A549 (cell line): ENCODE measurements at regions not wholly inside any gene's neighbourhood (a gene's known extent, or its start where the extent isn't known, plus 50 kb on each side); places are given as distances from the start of the nearest gene placed in this dataset.

ENCODE experiments used
- ATAC-seq, 2 experiments: fragments of 200-7000 bp in 1 of 2; fragments of >200 bp in 1 of 2; cut with Nextera tagmentation in 1 of 2; cut with Tn5 transposase in 1 of 2; 3 replicates each; pipeline versions ENCODE4 v1.8.0 to v1.9.1; 2018 to 2020; ENCODE audit warnings: mild to moderate bottlenecking in 1 of 2, moderate library complexity in 1 of 2
- CTCF ChIA-PET: fragments of 300-600 bp; sonication (Branson Sonifier 250); formaldehyde crosslinking; extraction: SDS; loops from one replicate; lab custom pipeline; 2021; ENCODE audit warnings: antibody characterized with exemption, inconsistent platforms; lab: Yijun Ruan, JAX
- POLR2A ChIA-PET: fragments of 350-600 bp; formaldehyde crosslinking; extraction: SDS; loops from one replicate; lab custom pipeline; 2021; ENCODE audit warnings: antibody characterized with exemption, inconsistent platforms; lab: Yijun Ruan, JAX
- DNase-seq, 2 experiments: peaks; one replicate each; pipeline versions ENCODE4 v3.0.0 to v3.0.0-alpha.2; 2011 to 2016; ENCODE audit warnings: low read depth in 1 of 2, low spot score in 1 of 2
- FAIRE-seq: peaks from 2 replicates; lab custom pipeline; 2011; peaks lifted over from hg19 to GRCh38; lab: Jason Lieb, UNC
- H3K27ac ChIP-seq, 2 experiments: fragments of >200 bp; sonication (Bioruptor Twin); formaldehyde crosslinking; 3 replicates each; pipeline ENCODE4 v1.5.1; 2016 to 2017
- H3K4me1 ChIP-seq: fragments of >200 bp; sonication (Bioruptor Twin); formaldehyde crosslinking; 3 replicates; pipeline ENCODE4 v1.6.1; 2016
- H3K4me2 ChIP-seq: fragments of >200 bp; sonication (Bioruptor Twin); formaldehyde crosslinking; 3 replicates; pipeline ENCODE4 v1.6.1; 2016
- H3K4me3 ChIP-seq: fragments of >200 bp; sonication (Bioruptor Twin); formaldehyde crosslinking; 3 replicates; pipeline ENCODE4 v1.5.1; 2016
- H3K9me3 ChIP-seq: fragments of >200 bp; sonication (Bioruptor Twin); formaldehyde crosslinking; 3 replicates; pipeline ENCODE4 v1.6.1; 2016
- CBX8 ChIP-seq: fragments of 200-600 bp; sonication (generic); IDR thresholded peaks from 2 replicates; pipeline ENCODE4 v1.6.1; 2016
- CHD2 ChIP-seq: fragments of 150-350 bp; IDR thresholded peaks from 2 replicates; pipeline ENCODE4 v1.6.1; 2014; ENCODE audit warnings: low read length; ENCODE audit not compliant: partially characterized antibody
- CHD4 ChIP-seq: fragments of 200-600 bp; sonication (generic); IDR thresholded peaks from 2 replicates; pipeline ENCODE4 v1.6.1; 2016; ENCODE audit warnings: antibody characterized with exemption, mild to moderate bottlenecking, borderline replicate concordance
- ESRRA ChIP-seq: fragments of 150-350 bp; IDR thresholded peaks from 2 replicates; pipeline ENCODE4 v1.6.1; 2014; ENCODE audit warnings: mild to moderate bottlenecking, low read length, borderline replicate concordance
- HOXA7 ChIP-seq: fragments of 250-450 bp; sonication (Bioruptor Pico); IDR thresholded peaks from 2 replicates; pipeline ENCODE4 v1.5.0; 2020; ENCODE audit warnings: mild to moderate bottlenecking, moderate library complexity
- HOXB13 ChIP-seq: fragments of 250-450 bp; sonication (Bioruptor Pico); IDR thresholded peaks from 2 replicates; pipeline ENCODE4 v1.5.0; 2020; ENCODE audit warnings: low read depth, mild to moderate bottlenecking, moderate library complexity
- JUNB ChIP-seq: fragments of >200 bp; sonication (Bioruptor Twin); formaldehyde crosslinking; IDR thresholded peaks from 2 replicates; pipeline ENCODE4 v1.6.1; 2016
- KDM5A ChIP-seq: fragments of 200-600 bp; sonication (generic); IDR thresholded peaks from 2 replicates; pipeline ENCODE4 v1.6.1; 2016; ENCODE audit warnings: antibody characterized with exemption, mild to moderate bottlenecking
- MAFK ChIP-seq: fragments of 450-650 bp; IDR thresholded peaks from 2 replicates; pipeline ENCODE4 v1.6.1; 2014; ENCODE audit not compliant: partially characterized antibody
- MAX ChIP-seq: IDR thresholded peaks from 2 replicates; pipeline ENCODE4 v1.6.1; 2012
- MYC ChIP-seq: IDR thresholded peaks from 2 replicates; pipeline ENCODE4 v1.6.1; 2012; ENCODE audit warnings: mild to moderate bottlenecking, inconsistent platforms, low read length, improper control_type of control experiment, borderline replicate concordance
- PHF8 ChIP-seq: fragments of 200-600 bp; sonication (generic); IDR thresholded peaks from 2 replicates; pipeline ENCODE4 v1.6.1; 2016; ENCODE audit warnings: low read depth, mild to moderate bottlenecking, antibody characterized with exemption, moderate library complexity, borderline replicate concordance
- POLR2AphosphoS2 ChIP-seq: conservative IDR thresholded peaks from 2 replicates; pipeline ENCODE4 v1.6.1; 2012; ENCODE audit warnings: low read length, improper control_type of control experiment, inconsistent platforms
- RAD21 ChIP-seq, 2 experiments: fragments of >200 bp in 1 of 2; sonication (Bioruptor Twin) in 1 of 2; formaldehyde crosslinking in 1 of 2; IDR thresholded peaks in 1 of 2; conservative IDR thresholded peaks in 1 of 2; 2 replicates in 1 of 2; 3 replicates in 1 of 2; pipeline ENCODE4 v1.6.1; 2012 to 2018; ENCODE audit warnings: inconsistent platforms in 1 of 2
- RARB ChIP-seq: fragments of 250-450 bp; sonication (Bioruptor Pico); IDR thresholded peaks from 2 replicates; pipeline ENCODE4 v1.8.0; 2021; ENCODE audit warnings: mild to moderate bottlenecking, moderate library complexity
- RFX5 ChIP-seq: fragments of 450-650 bp; IDR thresholded peaks from 2 replicates; pipeline ENCODE4 v1.7.1; 2014; ENCODE audit warnings: antibody characterized with exemption, mild to moderate bottlenecking, moderate library complexity
- SMC3 ChIP-seq: fragments of >200 bp; sonication (Bioruptor Twin); formaldehyde crosslinking; IDR thresholded peaks from 3 replicates; pipeline ENCODE4 v1.6.1; 2018; ENCODE audit warnings: inconsistent platforms
- TP53 ChIP-seq: fragments of 250-450 bp; sonication (Bioruptor Pico); IDR thresholded peaks from 2 replicates; pipeline ENCODE4 v1.5.0; 2021; ENCODE audit warnings: mild to moderate bottlenecking, moderate library complexity
- ZC3H11A ChIP-seq: fragments of 450-650 bp; IDR thresholded peaks from 2 replicates; pipeline ENCODE4 v1.6.1; 2014; ENCODE audit warnings: antibody characterized with exemption, mild to moderate bottlenecking
- ZFP36 ChIP-seq: fragments of 450-650 bp; IDR thresholded peaks from 2 replicates; pipeline ENCODE4 v1.6.1; 2014; ENCODE audit warnings: borderline replicate concordance; ENCODE audit not compliant: partially characterized antibody
- ZNF302 ChIP-seq: fragments of 250-450 bp; sonication (Bioruptor Pico); IDR thresholded peaks from 2 replicates; pipeline ENCODE4 v1.9.0; 2021; ENCODE audit warnings: inconsistent platforms, mild to moderate bottlenecking, moderate library complexity
- WGBS: methylation state at CpG from one replicate; pipeline ENCODE4 v1.1.6; 2017; ENCODE audit errors: missing lambda C conversion rate; 5-methylcytosine and 5-hydroxymethylcytosine counted together
- TF ChIP-seq, protein P1 (sequence below): IDR thresholded peaks from 2 replicates; pipeline ENCODE4 v1.6.1; 2012
- TF ChIP-seq, protein P2 (sequence below): fragments of 200-600 bp; sonication (generic); IDR thresholded peaks from 2 replicates; pipeline ENCODE4 v1.6.1; 2016; ENCODE audit warnings: antibody characterized with exemption, mild to moderate bottlenecking, moderate library complexity
- TF ChIP-seq, protein P3 (sequence below): fragments of 450-650 bp; IDR thresholded peaks from 2 replicates; pipeline ENCODE4 v1.6.1; 2014; ENCODE audit warnings: antibody characterized with exemption
- TF ChIP-seq, protein P4 (sequence below): fragments of >200 bp; sonication (Bioruptor Twin); formaldehyde crosslinking; IDR thresholded peaks from 2 replicates; pipeline ENCODE4 v1.6.1; 2016

DNA sequence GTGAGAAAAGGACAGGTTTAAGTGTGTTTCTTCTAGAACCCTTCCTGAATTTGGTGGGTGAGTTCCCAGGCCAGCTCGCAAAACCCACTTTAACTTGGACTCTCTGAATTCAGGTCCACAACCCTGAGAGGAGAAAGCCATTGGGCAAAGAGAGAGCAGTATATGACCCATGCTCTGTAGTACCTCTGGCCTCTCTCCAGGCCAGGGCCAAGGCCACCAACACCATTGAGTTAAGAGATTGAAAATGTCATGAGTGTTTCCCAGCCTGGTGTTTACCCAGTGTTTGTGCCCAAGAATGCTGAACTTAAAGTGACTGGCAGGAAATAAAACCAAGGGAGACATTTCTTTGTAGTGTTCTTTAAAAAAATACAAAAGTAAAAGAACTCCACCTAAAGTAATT, 410.4 kb upstream of the CDH5 start:
- Histone ChIP-seq H3K4me1 (no peaks in the 10 kb centered on the region), H3K27ac (no peak overlapping the region), H3K4me2 (no peak overlapping the region), H3K4me3 (no peak overlapping the region), H3K9me3 (no peaks in the 10 kb centered on the region)
- FAIRE-seq, result no peak
- ChIA-PET POLR2A (no interaction called here), CTCF (no interaction called here)
- no peak for DNase-seq
- 0% methylated on average over 1 of the region's 1 CpG for WGBS
- no peak for ATAC-seq
- no peak for TF ChIP-seq CBX8
- TF ChIP-seq, protein P1, sequence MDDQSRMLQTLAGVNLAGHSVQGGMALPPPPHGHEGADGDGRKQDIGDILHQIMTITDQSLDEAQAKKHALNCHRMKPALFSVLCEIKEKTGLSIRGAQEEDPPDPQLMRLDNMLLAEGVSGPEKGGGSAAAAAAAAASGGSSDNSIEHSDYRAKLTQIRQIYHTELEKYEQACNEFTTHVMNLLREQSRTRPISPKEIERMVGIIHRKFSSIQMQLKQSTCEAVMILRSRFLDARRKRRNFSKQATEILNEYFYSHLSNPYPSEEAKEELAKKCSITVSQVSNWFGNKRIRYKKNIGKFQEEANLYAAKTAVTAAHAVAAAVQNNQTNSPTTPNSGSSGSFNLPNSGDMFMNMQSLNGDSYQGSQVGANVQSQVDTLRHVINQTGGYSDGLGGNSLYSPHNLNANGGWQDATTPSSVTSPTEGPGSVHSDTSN, result no peak
- TF ChIP-seq MYC, result no peak
- TF ChIP-seq KDM5A, result no peak
- no peak for TF ChIP-seq SMC3
- TF ChIP-seq RFX5, result no peak
- TF ChIP-seq, protein P2, sequence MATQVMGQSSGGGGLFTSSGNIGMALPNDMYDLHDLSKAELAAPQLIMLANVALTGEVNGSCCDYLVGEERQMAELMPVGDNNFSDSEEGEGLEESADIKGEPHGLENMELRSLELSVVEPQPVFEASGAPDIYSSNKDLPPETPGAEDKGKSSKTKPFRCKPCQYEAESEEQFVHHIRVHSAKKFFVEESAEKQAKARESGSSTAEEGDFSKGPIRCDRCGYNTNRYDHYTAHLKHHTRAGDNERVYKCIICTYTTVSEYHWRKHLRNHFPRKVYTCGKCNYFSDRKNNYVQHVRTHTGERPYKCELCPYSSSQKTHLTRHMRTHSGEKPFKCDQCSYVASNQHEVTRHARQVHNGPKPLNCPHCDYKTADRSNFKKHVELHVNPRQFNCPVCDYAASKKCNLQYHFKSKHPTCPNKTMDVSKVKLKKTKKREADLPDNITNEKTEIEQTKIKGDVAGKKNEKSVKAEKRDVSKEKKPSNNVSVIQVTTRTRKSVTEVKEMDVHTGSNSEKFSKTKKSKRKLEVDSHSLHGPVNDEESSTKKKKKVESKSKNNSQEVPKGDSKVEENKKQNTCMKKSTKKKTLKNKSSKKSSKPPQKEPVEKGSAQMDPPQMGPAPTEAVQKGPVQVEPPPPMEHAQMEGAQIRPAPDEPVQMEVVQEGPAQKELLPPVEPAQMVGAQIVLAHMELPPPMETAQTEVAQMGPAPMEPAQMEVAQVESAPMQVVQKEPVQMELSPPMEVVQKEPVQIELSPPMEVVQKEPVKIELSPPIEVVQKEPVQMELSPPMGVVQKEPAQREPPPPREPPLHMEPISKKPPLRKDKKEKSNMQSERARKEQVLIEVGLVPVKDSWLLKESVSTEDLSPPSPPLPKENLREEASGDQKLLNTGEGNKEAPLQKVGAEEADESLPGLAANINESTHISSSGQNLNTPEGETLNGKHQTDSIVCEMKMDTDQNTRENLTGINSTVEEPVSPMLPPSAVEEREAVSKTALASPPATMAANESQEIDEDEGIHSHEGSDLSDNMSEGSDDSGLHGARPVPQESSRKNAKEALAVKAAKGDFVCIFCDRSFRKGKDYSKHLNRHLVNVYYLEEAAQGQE, result no peak
- TF ChIP-seq HOXB13 (CRISPR knock-in tag), result no peak
- TF ChIP-seq CHD2, result no peak
- no peak for TF ChIP-seq ESRRA
- TF ChIP-seq, protein P3, sequence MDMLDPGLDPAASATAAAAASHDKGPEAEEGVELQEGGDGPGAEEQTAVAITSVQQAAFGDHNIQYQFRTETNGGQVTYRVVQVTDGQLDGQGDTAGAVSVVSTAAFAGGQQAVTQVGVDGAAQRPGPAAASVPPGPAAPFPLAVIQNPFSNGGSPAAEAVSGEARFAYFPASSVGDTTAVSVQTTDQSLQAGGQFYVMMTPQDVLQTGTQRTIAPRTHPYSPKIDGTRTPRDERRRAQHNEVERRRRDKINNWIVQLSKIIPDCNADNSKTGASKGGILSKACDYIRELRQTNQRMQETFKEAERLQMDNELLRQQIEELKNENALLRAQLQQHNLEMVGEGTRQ, result no peak
- TF ChIP-seq, protein P4, sequence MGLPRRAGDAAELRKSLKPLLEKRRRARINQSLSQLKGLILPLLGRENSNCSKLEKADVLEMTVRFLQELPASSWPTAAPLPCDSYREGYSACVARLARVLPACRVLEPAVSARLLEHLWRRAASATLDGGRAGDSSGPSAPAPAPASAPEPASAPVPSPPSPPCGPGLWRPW, result no peak
- no peak for TF ChIP-seq CHD4
- no peak for TF ChIP-seq JUNB
- TF ChIP-seq RAD21 (conservative IDR thresholded peaks at IDR 0.05 in 1 of 2, IDR thresholded peaks at IDR 0.05 in 1 of 2), result no peak
- TF ChIP-seq MAX, result no peak
- TF ChIP-seq HOXA7 (CRISPR knock-in tag), result no peak
- TF ChIP-seq ZNF302 (CRISPR knock-in tag), result no peak

GRCh38 chr16:65954446-65954845, 412.0 kb upstream of the CDH5 start:
- FAIRE-seq (no peak), ATAC-seq (no peak), DNase-seq (no peak)
- Histone ChIP-seq H3K4me3 (no peak overlapping the region), H3K4me2 (no peak overlapping the region), H3K27ac (no peak overlapping the region), H3K4me1 (no peaks in the 10 kb centered on the region), H3K9me3 (no peaks in the 10 kb centered on the region)
- ChIA-PET POLR2A (no interaction called here), CTCF (no interaction called here)
- TF ChIP-seq PHF8 (no peak), RARB (CRISPR knock-in tag) (no peak), TP53 (CRISPR knock-in tag) (no peak), POLR2AphosphoS2 (no peak), MAFK (peak; percentile 23), ZFP36 (no peak), ZC3H11A (no peak), HOXB13 (CRISPR knock-in tag) (no peak)
- 17% methylated on average over 2 of the region's 2 CpGs for WGBS
